Small intestine (tissue), 7 donors: ENCODE measurements at regions not wholly inside any gene's neighbourhood (a gene's known extent, or its start where the extent isn't known, plus 50 kb on each side); places are given as distances from the start of the nearest gene placed in this dataset.

Source experiments
- DNase-seq, 2 donors: peaks; one replicate each; pipeline versions ENCODE4 v3.0.0 to v3.0.0-alpha.2; 2013
- FAIRE-seq: peaks from 2 replicates; lab custom pipeline; 2012; peaks lifted over from hg19 to GRCh38; lab: Jason Lieb, UNC
- H3K27ac ChIP-seq, 3 donors: one replicate each; pipeline ENCODE4 v1.5.1; 2013; ENCODE audit warnings: low read length in 2 of 3, mild to moderate bottlenecking in 2 of 3, control low read depth in 1 of 3, inconsistent platforms in 1 of 3, low read depth in 1 of 3, moderate library complexity in 1 of 3
- H3K27me3 ChIP-seq, 3 donors: one replicate each; pipeline ENCODE4 v1.6.1; 2013; ENCODE audit warnings: low read length in 3 of 3, inconsistent platforms in 1 of 3; ENCODE audit not compliant: control insufficient read depth in 3 of 3, insufficient read depth in 3 of 3
- H3K36me3 ChIP-seq, 3 donors: one replicate each; pipeline ENCODE4 v1.6.1; 2013; ENCODE audit warnings: low read length in 3 of 3, inconsistent platforms in 1 of 3, low read depth in 1 of 3, mild to moderate bottlenecking in 1 of 3, moderate library complexity in 1 of 3; ENCODE audit not compliant: control insufficient read depth in 3 of 3, insufficient read depth in 2 of 3
- H3K4me1 ChIP-seq, 3 donors: one replicate each; pipeline ENCODE4 v1.6.1; 2013; ENCODE audit warnings: low read length in 2 of 3, inconsistent platforms in 1 of 3, low read depth in 1 of 3, mild to moderate bottlenecking in 1 of 3, moderate library complexity in 1 of 3; ENCODE audit not compliant: control insufficient read depth in 3 of 3, insufficient read depth in 2 of 3
- H3K4me3 ChIP-seq, 3 donors: one replicate each; pipeline ENCODE4 v1.5.1; 2013; ENCODE audit warnings: low read length in 3 of 3, control low read depth in 1 of 3, inconsistent platforms in 1 of 3, low read depth in 1 of 3, mild to moderate bottlenecking in 1 of 3, moderate library complexity in 1 of 3
- H3K9me3 ChIP-seq, 2 donors: one replicate each; pipeline ENCODE4 v1.6.1; 2013; ENCODE audit warnings: low read depth in 1 of 2, low read length in 1 of 2; ENCODE audit not compliant: control insufficient read depth in 2 of 2, insufficient read depth in 1 of 2
- WGBS, 3 donors: extraction: QIAGEN DNeasy Blood & Tissue Kit; methylation state at CpG; one replicate each; pipeline ENCODE4 v1.1.7; 2013; 5-methylcytosine and 5-hydroxymethylcytosine counted together
- donor health status: healthy with polysubstance abuse.
- donor health status: control.
- donor health status: control.
- donor health status: Bipolar disorder and iron deficiency.
- donor health status: healthy.

- H3K27me3 ChIP-seq = peaks cover 3 to 31% (median 12%) of the 10 kb centered on the region in 3 donors
These were observed 146.9 kb upstream of the RET start for GRCh38 chr10:42929993-42930392.

GRCh38 chr10:42930516-42931192 lies 146.2 kb upstream of the RET start:
- H3K4me3 ChIP-seq = no peak overlapping the region
- peaks cover 3 to 31% (median 12%) of the 10 kb centered on the region in 3 donors for H3K27me3 ChIP-seq
- no peak for FAIRE-seq
- H3K9me3 ChIP-seq = no peaks in the 10 kb centered on the region
- 64 to 89% (median 68%) methylated on average over 11 of the region's 11 CpGs for WGBS, 3 donors
- H3K27ac ChIP-seq = no peak overlapping the region
- H3K36me3 ChIP-seq = no peaks in the 10 kb centered on the region
- no peak for DNase-seq
- H3K4me1 ChIP-seq = no peaks in the 10 kb centered on the region

More at GRCh38 chr10:42929993-42930392, 146.9 kb upstream of the RET start:
- FAIRE-seq = no peak
- 77 to 88% (median 83%) methylated on average over 8 of the region's 8 CpGs for WGBS, 3 donors
- Histone ChIP-seq H3K4me3 (no peak overlapping the region), H3K27ac (no peak overlapping the region), H3K36me3 (no peaks in the 10 kb centered on the region), H3K4me1 (no peaks in the 10 kb centered on the region), H3K9me3 (no peaks in the 10 kb centered on the region)
- no peak for DNase-seq

GRCh38 chr10:42932116-42932515 lies 144.8 kb upstream of the RET start:
- H3K27me3 ChIP-seq = peaks cover 6 to 31% (median 12%) of the 10 kb centered on the region in 3 donors
- H3K9me3 ChIP-seq = no peaks in the 10 kb centered on the region
- WGBS, 3 donors = 88 to 93% (median 89%) methylated on average over 8 to 12 of the region's 12 CpGs
- H3K36me3 ChIP-seq = no peaks in the 10 kb centered on the region
- DNase-seq (no peak), FAIRE-seq (no peak)
- H3K4me3 ChIP-seq = no peak overlapping the region
- no peaks in the 10 kb centered on the region for H3K4me1 ChIP-seq
- H3K27ac ChIP-seq = no peak overlapping the region

- Histone ChIP-seq H3K27me3 (peaks cover 6 to 31% (median 12%) of the 10 kb centered on the region in 3 donors), H3K4me3 (peak overlapping the region in 1 of 3 donors; percentile 28), H3K36me3 (no peaks in the 10 kb centered on the region), H3K9me3 (no peaks in the 10 kb centered on the region), H3K27ac (no peak overlapping the region), H3K4me1 (no peaks in the 10 kb centered on the region)
- DNase-seq = peak in 1 of 2 donors; percentile 24
- no peak for FAIRE-seq
- WGBS, 3 donors = 1 to 4% (median 4%) methylated on average over 44 to 45 of the region's 45 CpGs
These were observed 144.0 kb upstream of the RET start for GRCh38 chr10:42932735-42933447.

- Histone ChIP-seq H3K4me3 (peak overlapping the region in 1 of 3 donors; percentile 1), H3K9me3 (no peaks in the 10 kb centered on the region), H3K27me3 (peaks cover 6 to 31% (median 12%) of the 10 kb centered on the region in 3 donors), H3K4me1 (no peaks in the 10 kb centered on the region), H3K36me3 (no peaks in the 10 kb centered on the region), H3K27ac (no peak overlapping the region)
- FAIRE-seq (no peak), DNase-seq (peak; percentile 35 to 64)
- WGBS, 3 donors = 4 to 6% (median 5%) methylated on average over 43 to 57 of the region's 57 CpGs
These were observed 143.2 kb upstream of the RET start for GRCh38 chr10:42933448-42934340.

GRCh38 chr10:42934351-42934811 lies 142.5 kb upstream of the RET start:
- no peak overlapping the region for H3K27ac ChIP-seq
- no peaks in the 10 kb centered on the region for H3K36me3 ChIP-seq
- FAIRE-seq (no peak), DNase-seq (no peak)
- peaks cover 6 to 31% (median 12%) of the 10 kb centered on the region in 3 donors for H3K27me3 ChIP-seq
- no peaks in the 10 kb centered on the region for H3K4me1 ChIP-seq
- no peaks in the 10 kb centered on the region for H3K9me3 ChIP-seq
- H3K4me3 ChIP-seq = no peak overlapping the region
- 49 to 81% (median 71%) methylated on average over 8 of the region's 8 CpGs for WGBS, 3 donors

- no peak overlapping the region for H3K4me3 ChIP-seq
- H3K4me1 ChIP-seq = no peaks in the 10 kb centered on the region
- FAIRE-seq (no peak), DNase-seq (no peak)
- no peaks in the 10 kb centered on the region for H3K36me3 ChIP-seq
- H3K9me3 ChIP-seq = no peaks in the 10 kb centered on the region
- no peak overlapping the region for H3K27ac ChIP-seq
- H3K27me3 ChIP-seq = peaks cover 6 to 31% (median 12%) of the 10 kb centered on the region in 3 donors
- 67 to 78% (median 77%) methylated on average over 3 of the region's 3 CpGs for WGBS, 3 donors
These were observed 142.0 kb upstream of the RET start for GRCh38 chr10:42934842-42935241.

DNA sequence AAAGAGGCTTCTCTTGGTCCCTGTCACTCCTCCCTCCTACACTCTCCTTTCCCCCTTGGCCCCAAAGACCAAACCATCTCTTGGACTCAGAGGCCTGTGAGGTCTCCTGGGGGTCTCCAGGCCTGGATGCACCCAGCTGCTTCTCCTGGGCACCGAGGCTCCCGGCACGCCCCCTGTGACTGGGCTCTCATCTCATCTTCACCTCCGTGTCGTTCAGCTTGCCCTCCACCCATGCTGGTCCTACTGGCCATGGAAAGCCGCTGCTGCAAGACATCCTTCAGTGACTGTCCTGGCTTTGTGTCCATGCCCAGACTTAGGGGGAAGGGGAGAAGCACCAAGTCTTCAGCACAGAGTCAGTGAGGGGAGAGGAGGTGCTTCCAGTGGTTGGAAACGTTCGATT lies 141.4 kb upstream of the RET start:
- no peak overlapping the region for H3K27ac ChIP-seq
- H3K36me3 ChIP-seq = no peaks in the 10 kb centered on the region
- no peak overlapping the region for H3K4me3 ChIP-seq
- no peak for DNase-seq
- no peaks in the 10 kb centered on the region for H3K9me3 ChIP-seq
- 77 to 79% (median 77%) methylated on average over 8 of the region's 8 CpGs for WGBS, 3 donors
- no peak for FAIRE-seq
- peaks cover 6 to 31% (median 12%) of the 10 kb centered on the region in 3 donors for H3K27me3 ChIP-seq
- H3K4me1 ChIP-seq = no peaks in the 10 kb centered on the region
